Epithelial cell of esophagus (primary cell): ENCODE measurements at regions not wholly inside any gene's neighbourhood (a gene's known extent, or its start where the extent isn't known, plus 50 kb on each side); places are given as distances from the start of the nearest gene placed in this dataset.
"Not testable (repeated sequence)": the region's sequence is repeated elsewhere in the genome, so short reads cannot be mapped to it uniquely, and the experiment has no call there.

ENCODE experiments used
- DNase-seq: peaks from one replicate; pipeline ENCODE4 v3.0.0; 2010; ENCODE audit warnings: low read depth
- H3K4me3 ChIP-seq: 2 replicates; pipeline ENCODE4 v1.5.1; 2011; ENCODE audit warnings: mild to moderate bottlenecking, low read length, control low read depth
- TF ChIP-seq, protein P1 (sequence below): IDR thresholded peaks from 2 replicates; pipeline ENCODE4 v1.5.1; 2011; ENCODE audit warnings: low read depth, mild to moderate bottlenecking, low read length, control low read depth, inconsistent platforms; ENCODE audit not compliant: insufficient read depth; ENCODE audit errors: missing control alignments

DNA sequence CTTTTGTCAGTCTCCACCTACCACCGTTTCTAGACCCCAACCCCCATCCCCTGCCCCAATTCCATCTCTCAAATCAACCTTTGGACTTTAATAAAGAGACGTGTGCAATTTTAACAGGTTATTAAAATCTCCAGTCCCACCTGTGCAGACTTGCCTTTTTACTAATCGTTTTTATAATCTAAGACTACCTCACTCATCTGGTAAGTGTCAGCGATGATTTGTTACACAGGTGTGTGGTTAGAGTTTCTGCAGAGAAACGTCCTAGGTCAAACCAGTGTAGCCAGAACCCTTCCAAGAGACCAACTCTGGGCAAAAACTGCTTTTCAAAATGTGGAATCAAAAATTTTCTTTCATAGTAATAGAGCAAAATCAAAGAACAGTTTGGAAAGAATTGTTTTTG, 60.4 kb upstream of the PELI2 start:
- no peak overlapping the region for H3K4me3 ChIP-seq
- TF ChIP-seq, protein P1, sequence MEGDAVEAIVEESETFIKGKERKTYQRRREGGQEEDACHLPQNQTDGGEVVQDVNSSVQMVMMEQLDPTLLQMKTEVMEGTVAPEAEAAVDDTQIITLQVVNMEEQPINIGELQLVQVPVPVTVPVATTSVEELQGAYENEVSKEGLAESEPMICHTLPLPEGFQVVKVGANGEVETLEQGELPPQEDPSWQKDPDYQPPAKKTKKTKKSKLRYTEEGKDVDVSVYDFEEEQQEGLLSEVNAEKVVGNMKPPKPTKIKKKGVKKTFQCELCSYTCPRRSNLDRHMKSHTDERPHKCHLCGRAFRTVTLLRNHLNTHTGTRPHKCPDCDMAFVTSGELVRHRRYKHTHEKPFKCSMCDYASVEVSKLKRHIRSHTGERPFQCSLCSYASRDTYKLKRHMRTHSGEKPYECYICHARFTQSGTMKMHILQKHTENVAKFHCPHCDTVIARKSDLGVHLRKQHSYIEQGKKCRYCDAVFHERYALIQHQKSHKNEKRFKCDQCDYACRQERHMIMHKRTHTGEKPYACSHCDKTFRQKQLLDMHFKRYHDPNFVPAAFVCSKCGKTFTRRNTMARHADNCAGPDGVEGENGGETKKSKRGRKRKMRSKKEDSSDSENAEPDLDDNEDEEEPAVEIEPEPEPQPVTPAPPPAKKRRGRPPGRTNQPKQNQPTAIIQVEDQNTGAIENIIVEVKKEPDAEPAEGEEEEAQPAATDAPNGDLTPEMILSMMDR, result no peak
- no peak for DNase-seq

DNA sequence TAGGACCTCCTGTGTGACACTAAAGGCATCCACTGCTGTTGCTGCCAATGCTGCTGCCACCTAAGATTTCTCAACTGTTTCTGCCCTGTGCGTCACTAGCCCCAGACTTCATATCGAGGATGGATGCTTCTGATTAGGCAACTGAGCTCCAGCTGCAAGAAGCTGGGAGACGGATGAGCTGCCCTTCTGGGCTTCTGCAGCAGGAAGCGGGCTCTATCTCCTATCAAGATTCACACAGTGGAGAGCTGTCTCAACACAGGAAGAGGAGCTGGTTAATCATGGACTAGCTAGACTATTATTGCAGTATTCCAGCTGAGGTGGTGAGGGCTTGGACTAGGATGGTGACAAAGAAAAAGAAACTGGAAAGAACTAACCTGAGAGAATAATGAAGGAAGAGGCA, 59.2 kb upstream of the PELI2 start:
- DNase-seq, result no peak
- TF ChIP-seq, protein P1, result no peak
- H3K4me3 ChIP-seq, result no peak overlapping the region

DNA sequence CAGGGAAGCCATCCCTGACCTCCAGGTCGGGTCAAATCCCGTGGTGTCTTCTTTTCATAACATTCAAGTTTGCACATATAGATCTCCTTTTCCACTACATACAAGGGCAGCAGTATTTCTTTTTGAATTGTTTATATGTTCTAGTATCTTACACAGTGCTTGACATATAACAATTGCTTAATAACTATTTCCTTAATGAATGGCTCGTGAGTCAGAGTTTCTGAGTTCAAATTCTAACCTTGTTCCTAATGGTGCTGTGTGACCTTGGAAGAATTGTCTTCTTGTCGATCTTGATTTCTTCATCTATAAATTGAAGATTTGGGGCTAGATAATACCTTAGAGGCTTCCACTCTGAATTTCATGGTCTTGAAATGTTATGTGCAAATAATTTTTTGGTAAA, 57.2 kb upstream of the PELI2 start:
- H3K4me3 ChIP-seq, result no peak overlapping the region
- TF ChIP-seq, protein P1, result no peak
- peak; percentile 45 for DNase-seq

DNA sequence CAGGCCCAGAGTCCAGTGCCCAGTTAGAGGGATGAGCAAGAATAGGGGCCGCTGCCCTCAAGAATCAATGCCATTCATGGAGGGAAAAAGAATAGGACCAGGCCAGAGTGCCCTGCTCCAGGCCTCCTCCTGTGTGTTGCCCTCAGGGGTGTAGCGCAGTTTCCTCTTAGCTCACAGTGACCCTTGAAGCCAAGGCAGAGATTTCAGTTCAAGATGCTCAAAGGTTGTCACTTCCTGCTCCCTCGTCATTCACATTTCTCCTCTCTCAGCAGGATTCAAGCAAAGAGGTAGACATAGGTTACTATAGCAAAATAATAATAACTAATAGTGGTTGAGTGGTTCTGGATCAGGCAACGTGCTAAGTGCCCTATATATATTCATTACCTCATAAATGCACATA, 55.1 kb upstream of the PELI2 start:
- TF ChIP-seq, protein P1, result no peak
- no peak for DNase-seq

DNA sequence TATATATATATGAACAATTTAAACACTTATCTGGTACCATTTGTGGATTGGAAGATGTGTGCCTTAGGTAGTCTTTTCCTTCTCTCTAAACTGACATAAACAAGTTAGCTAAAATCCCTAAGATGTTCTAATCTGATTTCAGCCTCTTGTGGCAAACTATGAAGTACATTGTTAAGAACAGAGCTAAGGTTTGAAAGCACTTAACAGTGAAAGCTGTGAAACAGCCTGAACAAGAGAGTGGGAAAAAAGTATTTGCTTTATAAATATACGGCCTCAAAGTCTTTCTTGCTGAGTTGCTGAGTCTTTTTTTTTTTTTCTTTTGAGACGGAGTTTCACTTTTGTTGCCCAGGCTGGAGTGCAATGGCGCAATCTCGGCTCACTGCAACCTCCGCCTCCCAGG, 53.7 kb upstream of the PELI2 start:
- H3K4me3 ChIP-seq, result no peak overlapping the region
- TF ChIP-seq, protein P1, result no peak
- DNase-seq, result no peak

More for the DNA sequence above, 55.1 kb upstream of the PELI2 start:
- H3K4me3 ChIP-seq, result no peak overlapping the region

DNA sequence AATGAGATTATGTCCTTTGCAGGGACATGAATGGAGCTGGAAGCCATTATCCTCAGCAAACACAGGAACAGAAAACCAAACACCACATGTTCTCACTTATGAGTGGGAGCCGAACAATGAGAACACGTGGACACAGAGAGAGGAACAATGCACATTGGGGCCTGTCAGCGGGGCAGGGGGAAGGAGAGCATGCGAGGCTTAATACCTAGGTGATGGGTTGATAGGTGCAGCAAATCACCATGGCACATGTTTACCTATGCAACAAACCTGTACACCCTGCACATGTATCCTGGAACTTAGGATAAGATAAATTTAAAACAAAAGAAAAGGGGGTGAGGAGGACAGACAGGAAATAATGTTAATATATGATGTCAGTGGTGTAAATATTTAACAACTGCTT, 53.0 kb upstream of the PELI2 start:
- H3K4me3 ChIP-seq, DNase-seq: not testable (repeated sequence)

DNA sequence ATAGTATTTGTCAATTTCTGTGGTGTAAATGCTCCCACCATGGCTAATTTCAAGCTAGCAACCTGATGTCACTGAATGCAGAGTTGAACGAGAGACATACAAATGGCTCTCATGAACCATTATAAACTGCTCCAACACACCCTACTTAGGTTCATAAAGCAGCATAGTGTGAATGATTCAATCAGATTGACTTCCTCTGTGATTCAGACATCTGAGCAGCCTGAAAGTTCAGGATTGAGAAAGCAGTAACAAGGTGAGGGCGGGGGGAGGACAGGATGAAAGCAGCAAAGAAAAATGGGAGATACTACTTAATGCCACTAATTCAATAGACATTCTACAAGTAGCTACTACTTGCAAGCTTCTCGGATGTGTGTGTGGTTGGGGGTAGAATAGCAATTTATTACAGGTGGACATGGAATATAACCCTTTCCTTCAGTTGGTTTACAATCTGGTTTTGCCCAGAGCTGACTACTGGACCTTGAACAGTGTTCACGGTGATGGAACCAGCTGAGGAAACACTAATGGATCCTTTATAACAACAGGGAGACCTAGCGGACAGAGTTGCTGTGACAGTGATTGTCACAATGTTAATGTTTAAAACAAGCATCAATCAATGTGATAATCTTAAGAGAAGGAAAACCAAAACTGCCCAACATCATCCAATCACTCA, 52.5 kb upstream of the PELI2 start:
- TF ChIP-seq, protein P1, result no peak
- H3K4me3 ChIP-seq, result no peak overlapping the region
- peak; percentile 77 for DNase-seq
